CD4-positive, alpha-beta memory T cell (primary cell): ENCODE measurements at regions not wholly inside any gene's neighbourhood (a gene's known extent, or its start where the extent isn't known, plus 50 kb on each side); places are given as distances from the start of the nearest gene placed in this dataset.
A peak's percentile ranks its signal among the peaks of the same experiment; 100 is the strongest.
"Not testable (repeated sequence)": the region's sequence is repeated elsewhere in the genome, so short reads cannot be mapped to it uniquely, and the experiment has no call there.

Experiments used
- CTCF ChIA-PET: fragments of 350-600 bp; sonication (Branson Sonifier 250); formaldehyde crosslinking; loops from one replicate; lab custom pipeline; 2021; ENCODE audit warnings: inconsistent platforms; ENCODE audit not compliant: partially characterized antibody; lab: Charles Lee
- POLR2A ChIA-PET: fragments of 350-600 bp; sonication (Branson Sonifier 250); formaldehyde crosslinking; loops from one replicate; lab custom pipeline; 2021; ENCODE audit not compliant: partially characterized antibody; lab: Charles Lee
- DNase-seq, 5 donors: peaks; one replicate each; pipeline versions ENCODE4 v3.0.0 to v3.0.0-alpha.2; 2020 to 2022; ENCODE audit warnings: mixed read lengths in 1 of 5
- H3K27ac ChIP-seq: one replicate; pipeline ENCODE4 v1.7.0; 2013; ENCODE audit warnings: low read depth, low read length
- H3K27me3 ChIP-seq: 2 replicates; pipeline ENCODE4 v1.7.0; 2013; ENCODE audit warnings: mild to moderate bottlenecking, low read length, moderate library complexity; ENCODE audit not compliant: insufficient read depth
- H3K36me3 ChIP-seq: 2 replicates; pipeline ENCODE4 v1.7.0; 2013; ENCODE audit warnings: mild to moderate bottlenecking, low read length, moderate library complexity; ENCODE audit not compliant: insufficient read depth
- H3K4me1 ChIP-seq: 2 replicates; pipeline ENCODE4 v1.7.0; 2013; ENCODE audit warnings: mild to moderate bottlenecking, low read length, moderate library complexity; ENCODE audit not compliant: insufficient read depth
- H3K4me3 ChIP-seq, 2 donors: one replicate each; pipeline ENCODE4 v1.7.0; 2013; ENCODE audit warnings: low read length in 2 of 2, mild to moderate bottlenecking in 1 of 2
- H3K9me3 ChIP-seq, 2 donors: one replicate each; pipeline ENCODE4 v1.7.0; 2013; ENCODE audit warnings: low read length in 2 of 2, control low read depth in 1 of 2; ENCODE audit not compliant: control insufficient read depth in 1 of 2
- H3K27ac Mint-ChIP-seq, 7 donors: one replicate each; pipeline ENCODE4 v1.8.0; 2020 to 2021; ENCODE audit warnings: mixed read lengths in 7 of 7, mild to moderate bottlenecking in 6 of 7, inconsistent platforms in 3 of 7, moderate library complexity in 3 of 7
- H3K27me3 Mint-ChIP-seq, 2 donors: one replicate each; pipeline ENCODE4 v1.8.0; 2020 to 2021; ENCODE audit warnings: mixed read lengths in 2 of 2
- H3K36me3 Mint-ChIP-seq, 2 donors: one replicate each; pipeline ENCODE4 v1.8.0; 2020 to 2021; ENCODE audit warnings: mixed read lengths in 2 of 2, inconsistent platforms in 1 of 2, mild to moderate bottlenecking in 1 of 2
- H3K4me1 Mint-ChIP-seq, 4 donors: one replicate each; pipeline ENCODE4 v1.8.0; 2020 to 2021; ENCODE audit warnings: mixed read lengths in 4 of 4, mild to moderate bottlenecking in 1 of 4
- H3K4me3 Mint-ChIP-seq, 8 donors: one replicate each; pipeline ENCODE4 v1.8.0; 2020 to 2021; ENCODE audit warnings: mixed read lengths in 8 of 8, mild to moderate bottlenecking in 7 of 8, moderate library complexity in 6 of 8, inconsistent platforms in 3 of 8
- H3K9me3 Mint-ChIP-seq, 8 donors: one replicate each; pipeline ENCODE4 v1.8.0; 2020 to 2021; ENCODE audit warnings: mixed read lengths in 8 of 8, mild to moderate bottlenecking in 5 of 8, inconsistent platforms in 3 of 8, moderate library complexity in 1 of 8
- intact Hi-C: fragments of 100-400 bp; cut with micrococcal nuclease; formaldehyde crosslinking; loops from one replicate; pipeline ENCODE4 v1.15.1; 2023

GRCh38 chr10:4243169-4243568, 458.2 kb upstream of the KLF6 start:
- Mint-ChIP-seq H3K9me3 (no peaks in the 10 kb centered on the region), H3K4me1 (peaks cover 8 to 28% (median 23%) of the 10 kb centered on the region in 4 donors), H3K4me3 (no peak overlapping the region), H3K36me3 (no peaks in the 10 kb centered on the region), H3K27me3 (no peaks in the 10 kb centered on the region), H3K27ac (no peak overlapping the region)
- H3K4me1 ChIP-seq = peaks cover 11% of the 10 kb centered on the region
- intact Hi-C loops = no loop called here
- no peaks in the 10 kb centered on the region for H3K27me3 ChIP-seq
- POLR2A ChIA-PET = no interaction called here
- CTCF ChIA-PET = no interaction called here
- no peaks in the 10 kb centered on the region for H3K36me3 ChIP-seq
- H3K9me3 ChIP-seq = no peaks in the 10 kb centered on the region
- no peak overlapping the region for H3K27ac ChIP-seq
- DNase-seq = no peak
- no peak overlapping the region for H3K4me3 ChIP-seq

GRCh38 chr10:4242561-4243035, 457.6 kb upstream of the KLF6 start:
- peaks cover 11% of the 10 kb centered on the region for H3K4me1 ChIP-seq
- H3K36me3 ChIP-seq = no peaks in the 10 kb centered on the region
- ChIA-PET CTCF (no interaction called here), POLR2A (no interaction called here)
- Mint-ChIP-seq H3K27ac (peak overlapping the region in 1 of 7 donors; percentile 6), H3K36me3 (no peaks in the 10 kb centered on the region), H3K27me3 (no peaks in the 10 kb centered on the region), H3K4me3 (peak overlapping the region in 1 of 8 donors; percentile 13), H3K4me1 (peaks cover 8 to 28% (median 23%) of the 10 kb centered on the region in 4 donors), H3K9me3 (no peaks in the 10 kb centered on the region)
- H3K4me3 ChIP-seq = no peak overlapping the region
- no peak overlapping the region for H3K27ac ChIP-seq
- intact Hi-C loops = no loop called here
- H3K27me3 ChIP-seq = no peaks in the 10 kb centered on the region
- no peak for DNase-seq
- no peaks in the 10 kb centered on the region for H3K9me3 ChIP-seq

GRCh38 chr10:4241724-4242345, 456.8 kb upstream of the KLF6 start:
- ChIA-PET POLR2A (no interaction called here), CTCF (no interaction called here)
- Histone ChIP-seq H3K27me3 (no peaks in the 10 kb centered on the region), H3K4me1 (peaks cover 9% of the 10 kb centered on the region), H3K36me3 (no peaks in the 10 kb centered on the region), H3K9me3 (no peaks in the 10 kb centered on the region), H3K4me3 (no peak overlapping the region), H3K27ac (no peak overlapping the region)
- Mint-ChIP-seq H3K4me1 (peaks cover 6 to 24% (median 19%) of the 10 kb centered on the region in 4 donors), H3K27me3 (no peaks in the 10 kb centered on the region), H3K36me3 (no peaks in the 10 kb centered on the region), H3K9me3 (peaks cover 0 to 7% (median 2%) of the 10 kb centered on the region in 8 donors), H3K4me3 (peak overlapping the region in 1 of 8 donors; percentile 35), H3K27ac (peak overlapping the region in 1 of 7 donors; percentile 15)
- DNase-seq = no peak
- intact Hi-C loops = no loop called here

GRCh38 chr10:4240608-4241197, 455.7 kb upstream of the KLF6 start:
- Mint-ChIP-seq H3K27me3 (no peaks in the 10 kb centered on the region), H3K36me3 (no peaks in the 10 kb centered on the region), H3K9me3 (peaks cover 0 to 8% (median 2%) of the 10 kb centered on the region in 8 donors), H3K4me3 (no peak overlapping the region), H3K4me1 (peaks cover 0 to 14% (median 13%) of the 10 kb centered on the region in 4 donors), H3K27ac (no peak overlapping the region)
- intact Hi-C loops = no loop called here
- Histone ChIP-seq H3K4me3 (no peak overlapping the region), H3K4me1 (peaks cover 6% of the 10 kb centered on the region), H3K27ac (no peak overlapping the region), H3K27me3 (no peaks in the 10 kb centered on the region), H3K36me3 (no peaks in the 10 kb centered on the region), H3K9me3 (no peaks in the 10 kb centered on the region)
- ChIA-PET POLR2A (no interaction called here), CTCF (no interaction called here)
- no peak for DNase-seq

- Histone ChIP-seq H3K27ac (no peak overlapping the region), H3K9me3 (no peaks in the 10 kb centered on the region), H3K4me1 (peaks cover 12% of the 10 kb centered on the region), H3K36me3 (no peaks in the 10 kb centered on the region), H3K4me3 (no peak overlapping the region), H3K27me3 (no peaks in the 10 kb centered on the region)
- CTCF ChIA-PET = no interaction called here
- Mint-ChIP-seq H3K4me3 (no peak overlapping the region), H3K4me1 (peaks cover 6 to 24% (median 22%) of the 10 kb centered on the region in 4 donors), H3K27me3 (no peaks in the 10 kb centered on the region), H3K9me3 (peaks cover 0 to 8% (median 2%) of the 10 kb centered on the region in 8 donors), H3K27ac (no peak overlapping the region), H3K36me3 (no peaks in the 10 kb centered on the region)
- DNase-seq = no peak
- POLR2A ChIA-PET = no interaction called here
- intact Hi-C loops = no loop called here
These were observed 454.2 kb upstream of the KLF6 start for GRCh38 chr10:4239186-4239585.

- H3K36me3 ChIP-seq, H3K36me3 Mint-ChIP-seq, DNase-seq, H3K27me3 ChIP-seq, CTCF ChIA-PET, H3K27ac ChIP-seq, H3K9me3 Mint-ChIP-seq, H3K4me1 ChIP-seq, H3K9me3 ChIP-seq, H3K27ac Mint-ChIP-seq, intact Hi-C loops, H3K4me3 ChIP-seq, H3K27me3 Mint-ChIP-seq, H3K4me3 Mint-ChIP-seq: not testable (repeated sequence)
- peaks cover 10 to 21% (median 17%) of the 10 kb centered on the region in 4 donors for H3K4me1 Mint-ChIP-seq
- POLR2A ChIA-PET = interaction anchor here (0.6 kb wide), 1 partner anchor 255 kb away, joined by 3 read pairs; no protein-coding TSS in a partner anchor
These were observed 451.9 kb upstream of the KLF6 start for GRCh38 chr10:4236905-4237304.

GRCh38 chr10:4234661-4235060, 449.7 kb upstream of the KLF6 start:
- H3K9me3 ChIP-seq = no peaks in the 10 kb centered on the region
- DNase-seq = peak; percentile 46 to 69 (median 53)
- H3K27me3 ChIP-seq = no peaks in the 10 kb centered on the region
- ChIA-PET POLR2A (interaction anchor here (0.6 to 0.9 kb wide), 3 partner anchors 298 to 452 kb away, joined by 3 read pairs; no protein-coding TSS in a partner anchor), CTCF (interaction anchor here (1.5 kb wide), 1 partner anchor 12 kb away, joined by 3 read pairs; no protein-coding TSS in a partner anchor)
- H3K4me3 ChIP-seq = no peak overlapping the region
- peaks cover 8% of the 10 kb centered on the region for H3K4me1 ChIP-seq
- Mint-ChIP-seq H3K36me3 (no peaks in the 10 kb centered on the region), H3K4me3 (peak overlapping the region in 4 of 8 donors; percentile 14 to 43 (median 31)), H3K27me3 (no peaks in the 10 kb centered on the region), H3K27ac (peak overlapping the region in 3 of 7 donors; percentile 9 to 51 (median 48)), H3K9me3 (peaks cover 0 to 9% (median 5%) of the 10 kb centered on the region in 8 donors), H3K4me1 (peaks cover 12 to 23% (median 15%) of the 10 kb centered on the region in 4 donors)
- intact Hi-C loops = no loop called here
- H3K27ac ChIP-seq = no peak overlapping the region
- no peaks in the 10 kb centered on the region for H3K36me3 ChIP-seq
